Skeletal muscle satellite cell (primary cell): ENCODE measurements at regions not wholly inside any gene's neighbourhood (a gene's known extent, or its start where the extent isn't known, plus 50 kb on each side); places are given as distances from the start of the nearest gene placed in this dataset.
"Not testable (repeated sequence)": the region's sequence is repeated elsewhere in the genome, so short reads cannot be mapped to it uniquely, and the experiment has no call there.

Experiments
- H3K27me3 ChIP-seq: 2 replicates; pipeline ENCODE4 v1.7.0; 2013; ENCODE audit warnings: low read length; ENCODE audit not compliant: control insufficient read depth, insufficient read depth
- H3K36me3 ChIP-seq: 2 replicates; pipeline ENCODE4 v1.7.0; 2013; ENCODE audit warnings: mild to moderate bottlenecking, control low read depth, low read length; ENCODE audit not compliant: insufficient read depth
- H3K4me1 ChIP-seq: 2 replicates; pipeline ENCODE4 v1.7.0; 2013; ENCODE audit warnings: low read length; ENCODE audit not compliant: control insufficient read depth, insufficient read depth
- H3K4me2 ChIP-seq: 2 replicates; pipeline ENCODE4 v1.7.0; 2013; ENCODE audit warnings: mild to moderate bottlenecking, low read length
- H3K4me3 ChIP-seq: 2 replicates; pipeline ENCODE4 v1.7.0; 2013; ENCODE audit warnings: low read length
- H3K9ac ChIP-seq: 2 replicates; pipeline ENCODE4 v1.7.0; 2013; ENCODE audit warnings: mild to moderate bottlenecking, low read depth, low read length, moderate library complexity
- H3K9me3 ChIP-seq: replicated peaks from 2 replicates; pipeline ENCODE4 v1.7.0; 2013; ENCODE audit warnings: mild to moderate bottlenecking, control low read depth, low read length

DNA sequence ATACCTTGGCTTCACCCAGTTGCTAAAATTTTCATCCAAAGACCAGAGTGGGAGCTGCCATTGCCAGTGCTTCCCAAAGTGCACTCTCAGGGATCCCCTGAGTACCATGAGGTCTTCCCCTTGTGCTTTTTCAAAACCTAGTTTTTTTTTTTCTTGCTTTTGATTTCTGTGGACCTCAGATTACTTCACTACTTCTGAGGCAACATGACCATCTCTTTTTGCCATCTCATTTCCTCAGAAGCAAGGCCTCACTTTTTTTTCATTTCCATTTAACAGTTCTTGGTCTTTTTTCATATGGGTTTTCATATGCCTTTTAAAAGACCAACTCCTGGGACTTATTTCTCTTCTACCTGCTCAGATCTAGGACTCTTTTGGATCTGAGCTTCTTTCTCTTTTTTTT lies 64.1 kb upstream of the MMS22L start:
- Histone ChIP-seq H3K4me2 (no peak overlapping the region), H3K9me3 (no peaks in the 10 kb centered on the region), H3K36me3 (no peaks in the 10 kb centered on the region), H3K4me1 (no peaks in the 10 kb centered on the region), H3K27me3 (no peaks in the 10 kb centered on the region), H3K9ac (no peak overlapping the region), H3K4me3 (no peak overlapping the region)

DNA sequence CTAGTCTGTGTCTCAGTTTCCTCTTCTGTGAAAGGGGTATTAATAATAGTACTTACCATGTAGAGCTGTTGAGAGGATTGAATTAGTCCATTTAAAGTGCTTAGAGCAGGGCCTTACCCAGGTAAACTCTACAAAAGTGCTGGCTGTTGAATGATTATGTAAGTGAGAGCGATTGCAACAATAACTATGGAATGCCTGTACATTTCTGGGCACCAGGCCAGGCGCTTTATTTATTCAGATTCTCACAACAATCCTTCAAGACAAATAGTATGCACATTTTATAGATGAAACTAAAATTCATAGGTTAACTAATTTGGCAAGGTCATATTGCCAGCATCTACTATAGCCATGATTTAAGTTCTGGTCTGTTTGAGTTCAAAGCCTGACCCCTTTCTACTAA lies 78.3 kb upstream of the MMS22L start:
- Histone ChIP-seq H3K9ac (no peak overlapping the region), H3K36me3 (no peaks in the 10 kb centered on the region), H3K4me2 (no peak overlapping the region), H3K4me1 (no peaks in the 10 kb centered on the region), H3K27me3 (no peaks in the 10 kb centered on the region), H3K9me3 (no peaks in the 10 kb centered on the region), H3K4me3 (no peak overlapping the region)

DNA sequence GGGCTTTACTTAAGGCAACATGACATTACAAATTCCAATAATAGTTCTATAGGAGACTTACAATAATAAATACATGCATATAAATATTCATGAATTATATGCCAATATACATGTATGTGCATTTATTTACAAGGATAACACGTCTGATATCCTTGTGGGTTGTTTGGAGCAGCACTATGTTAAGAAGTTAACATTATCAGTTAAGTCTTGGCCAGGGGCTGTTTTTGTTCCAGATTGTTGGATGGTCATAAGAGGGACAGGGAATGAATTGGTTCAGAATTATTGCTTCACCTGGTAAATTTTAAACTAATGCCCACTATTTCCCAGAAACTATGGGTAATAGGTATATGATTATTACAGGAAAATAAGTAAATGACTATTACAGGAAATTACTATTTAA lies 81.3 kb upstream of the MMS22L start:
- Histone ChIP-seq H3K27me3 (no peaks in the 10 kb centered on the region), H3K36me3 (no peaks in the 10 kb centered on the region), H3K4me2 (no peak overlapping the region), H3K9me3 (no peaks in the 10 kb centered on the region), H3K4me1 (no peaks in the 10 kb centered on the region), H3K4me3 (no peak overlapping the region), H3K9ac (no peak overlapping the region)

DNA sequence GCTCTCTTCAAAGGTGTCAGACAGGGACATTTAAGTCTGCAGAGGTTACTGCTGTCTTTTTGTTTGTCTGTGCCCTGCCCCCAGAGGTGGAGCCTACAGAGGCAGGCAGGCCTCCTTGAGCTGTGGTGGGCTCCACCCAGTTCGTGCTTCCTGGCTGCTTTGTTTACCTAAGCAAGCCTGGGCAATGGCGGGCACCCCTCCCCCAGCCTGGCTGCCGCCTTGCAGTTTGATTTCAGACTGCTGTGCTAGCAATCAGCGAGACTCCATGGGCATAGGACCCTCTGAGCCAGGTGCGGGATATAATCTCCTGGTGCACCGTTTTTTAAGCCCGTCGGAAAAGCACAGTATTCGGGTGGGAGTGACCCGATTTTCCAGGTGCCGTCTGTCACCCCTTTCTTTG lies 99.1 kb upstream of the MMS22L start:
- not testable (repeated sequence) for H3K4me2 ChIP-seq, H3K4me3 ChIP-seq, H3K27me3 ChIP-seq, H3K9me3 ChIP-seq, H3K4me1 ChIP-seq, H3K36me3 ChIP-seq, H3K9ac ChIP-seq

DNA sequence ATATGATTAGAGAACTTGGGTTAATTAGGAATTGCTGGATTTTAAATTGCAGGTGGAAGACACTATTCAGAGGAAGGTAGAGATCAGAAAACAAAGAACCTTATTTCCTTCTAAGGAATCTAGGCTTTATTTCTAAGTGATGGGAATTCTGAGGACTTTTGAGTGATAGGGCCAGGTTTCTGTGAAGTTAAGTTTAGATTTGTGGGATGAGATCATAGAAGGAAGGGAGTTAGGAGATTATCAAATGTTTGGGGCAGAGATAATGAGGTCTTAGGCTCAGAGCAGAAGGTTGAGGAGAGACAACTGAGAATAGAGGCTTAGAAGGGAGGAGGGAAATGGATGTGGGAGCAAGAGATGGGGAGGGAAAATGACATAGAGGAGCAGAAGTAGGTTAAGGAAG lies 109.7 kb upstream of the MMS22L start:
- no peaks in the 10 kb centered on the region for H3K4me1 ChIP-seq
- H3K4me3 ChIP-seq, result no peak overlapping the region
- H3K9ac ChIP-seq, result no peak overlapping the region
- no peaks in the 10 kb centered on the region for H3K9me3 ChIP-seq
- no peak overlapping the region for H3K4me2 ChIP-seq
- peaks cover 13% of the 10 kb centered on the region for H3K27me3 ChIP-seq
- H3K36me3 ChIP-seq, result no peaks in the 10 kb centered on the region

DNA sequence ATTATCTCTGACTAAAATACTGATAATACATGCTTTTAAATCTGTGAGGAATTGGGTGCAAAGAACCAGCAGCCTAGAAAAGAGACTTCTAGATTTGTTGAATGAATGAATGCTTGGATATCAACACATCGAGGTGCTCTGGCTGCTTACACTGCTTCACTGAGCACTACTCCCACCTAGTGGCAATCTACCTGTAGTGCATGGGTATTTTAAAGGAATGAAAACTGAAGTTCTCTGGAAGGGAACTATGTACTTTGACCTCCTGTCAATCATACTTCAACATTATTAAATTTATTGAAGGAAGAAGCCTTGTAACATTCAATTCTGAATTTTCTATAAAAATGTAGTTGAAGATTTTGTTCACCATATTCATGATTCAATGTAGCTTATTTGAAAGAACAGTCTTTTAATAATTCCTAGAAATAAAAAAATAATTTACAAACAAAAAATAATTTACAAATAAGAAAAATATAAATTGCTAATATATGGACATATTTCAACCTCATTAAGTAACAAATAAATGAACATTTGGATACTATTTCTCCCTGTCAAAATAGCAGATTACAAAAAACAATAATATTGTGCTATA lies 111.2 kb upstream of the MMS22L start:
- Histone ChIP-seq H3K36me3 (no peaks in the 10 kb centered on the region), H3K4me3 (no peak overlapping the region), H3K9me3 (no peaks in the 10 kb centered on the region)

DNA sequence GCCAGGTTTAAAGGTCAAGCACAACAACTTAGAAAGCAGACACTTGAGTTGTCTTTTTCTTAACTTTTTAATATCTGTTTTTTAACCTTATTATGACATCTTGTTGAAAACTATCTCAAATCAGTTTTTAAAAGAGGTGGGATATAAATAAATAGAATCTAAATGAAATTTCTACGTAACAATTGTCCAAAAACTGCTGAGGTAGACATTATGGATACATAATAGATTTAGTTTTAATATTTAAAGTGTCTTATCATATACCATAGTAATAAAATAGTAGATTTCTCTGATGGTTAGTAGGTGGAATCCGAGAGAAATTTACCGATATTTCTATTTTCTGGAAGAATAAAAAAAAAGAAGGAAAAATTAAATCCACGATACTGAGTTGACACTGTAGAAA lies 113.9 kb upstream of the MMS22L start:
- Histone ChIP-seq H3K27me3 (peaks cover 6% of the 10 kb centered on the region), H3K36me3 (no peaks in the 10 kb centered on the region), H3K9ac (no peak overlapping the region), H3K4me2 (no peak overlapping the region), H3K4me1 (no peaks in the 10 kb centered on the region), H3K4me3 (no peak overlapping the region), H3K9me3 (no peaks in the 10 kb centered on the region)

More for the DNA sequence above, 111.2 kb upstream of the MMS22L start:
- Histone ChIP-seq H3K27me3 (peaks cover 13% of the 10 kb centered on the region), H3K9ac (no peak overlapping the region), H3K4me2 (no peak overlapping the region), H3K4me1 (no peaks in the 10 kb centered on the region)

DNA sequence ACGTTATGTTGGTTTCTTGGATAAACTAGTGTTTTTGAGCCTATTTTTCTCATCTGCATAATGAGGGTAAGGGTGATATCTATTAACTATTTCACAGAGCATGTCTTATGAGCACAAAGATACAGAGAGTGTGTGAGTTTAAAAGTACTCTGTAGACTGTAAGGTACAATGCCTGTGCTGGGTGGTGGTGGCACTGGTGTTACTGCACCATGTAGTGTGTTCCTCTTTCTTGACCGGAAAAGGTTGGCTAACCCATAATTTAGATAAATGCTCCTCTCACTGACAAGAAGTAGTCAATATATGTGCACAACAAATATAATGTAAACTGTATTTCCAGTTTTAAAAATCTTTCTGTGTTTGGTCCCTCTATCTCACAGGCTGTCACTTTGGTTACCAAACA lies 116.2 kb upstream of the MMS22L start:
- Histone ChIP-seq H3K27me3 (no peaks in the 10 kb centered on the region), H3K9ac (no peak overlapping the region), H3K36me3 (no peaks in the 10 kb centered on the region), H3K4me1 (no peaks in the 10 kb centered on the region), H3K4me2 (no peak overlapping the region), H3K4me3 (no peak overlapping the region), H3K9me3 (no peaks in the 10 kb centered on the region)

DNA sequence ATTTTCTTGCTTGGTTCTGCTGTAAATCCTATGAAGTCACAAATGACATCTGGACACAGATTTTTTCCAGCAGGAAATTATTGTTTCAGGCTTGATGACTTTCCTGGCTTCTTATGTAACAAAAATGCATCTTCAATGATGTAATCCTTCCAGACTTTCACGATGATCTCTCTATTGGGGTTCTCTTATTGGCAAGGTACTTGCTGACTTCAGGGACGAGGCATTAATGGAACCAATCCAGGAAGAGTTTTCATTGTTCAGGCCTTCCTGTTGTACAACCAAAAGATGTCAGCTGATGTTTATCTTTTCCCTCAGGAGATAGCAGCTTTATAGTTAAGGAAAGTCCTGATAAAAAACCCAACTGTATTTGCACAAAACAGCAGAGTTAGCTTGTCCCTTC lies 118.5 kb upstream of the MMS22L start:
- H3K27me3 ChIP-seq, result no peaks in the 10 kb centered on the region
- no peak overlapping the region for H3K4me2 ChIP-seq
- H3K4me3 ChIP-seq, result no peak overlapping the region
- no peaks in the 10 kb centered on the region for H3K36me3 ChIP-seq
- H3K9ac ChIP-seq, result no peak overlapping the region
- H3K9me3 ChIP-seq, result no peaks in the 10 kb centered on the region
- no peaks in the 10 kb centered on the region for H3K4me1 ChIP-seq

DNA sequence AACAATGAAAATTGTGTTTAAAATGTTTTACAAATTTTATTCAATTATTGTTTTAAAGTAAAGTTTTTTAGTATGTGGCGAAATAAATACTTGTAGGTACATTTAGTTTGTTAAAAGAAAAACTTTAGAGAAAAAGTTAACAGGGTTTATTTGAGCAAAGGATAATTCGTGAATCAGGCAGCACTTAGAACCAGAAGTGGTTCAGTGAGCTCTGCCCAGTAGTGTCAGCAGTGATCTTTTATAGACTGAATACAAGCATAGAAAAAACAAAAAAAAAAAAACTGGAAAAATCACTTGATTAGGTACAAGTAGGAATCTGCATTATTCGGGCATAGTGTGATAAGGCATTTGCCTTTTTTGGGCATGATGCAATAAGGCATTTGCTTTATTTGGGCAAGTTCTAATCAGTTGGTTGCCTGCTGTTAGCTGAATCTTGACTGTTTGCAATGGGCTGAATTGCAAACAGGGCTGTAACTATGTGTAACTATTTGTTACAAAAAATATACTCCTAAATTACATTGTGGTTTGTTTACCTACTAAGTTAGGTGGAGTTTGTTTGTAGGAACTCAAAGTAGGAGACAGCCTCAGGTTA lies 122.9 kb upstream of the MMS22L start:
- Histone ChIP-seq H3K36me3 (no peaks in the 10 kb centered on the region), H3K9ac (no peak overlapping the region), H3K4me3 (no peak overlapping the region), H3K27me3 (no peaks in the 10 kb centered on the region), H3K9me3 (no peaks in the 10 kb centered on the region), H3K4me2 (no peak overlapping the region), H3K4me1 (no peaks in the 10 kb centered on the region)

DNA sequence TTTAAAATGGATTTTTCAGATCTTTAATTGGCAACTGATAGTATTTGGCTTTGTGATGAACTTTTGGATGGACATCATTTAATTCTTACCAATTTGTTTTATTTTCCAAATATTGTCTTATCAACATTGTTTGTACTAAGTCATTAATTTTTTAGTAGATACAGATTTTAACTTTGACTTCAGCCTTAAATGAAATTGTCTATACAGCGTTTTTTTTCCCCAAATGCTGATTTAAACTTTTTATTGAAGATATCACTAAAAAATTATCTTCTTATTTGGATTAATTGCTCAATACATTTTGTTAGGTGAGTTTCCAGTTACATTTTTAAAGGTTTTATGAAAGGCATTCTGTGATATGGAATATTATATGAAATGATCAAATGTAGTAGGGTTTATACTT lies 123.6 kb upstream of the MMS22L start:
- Histone ChIP-seq H3K36me3 (no peaks in the 10 kb centered on the region), H3K27me3 (no peaks in the 10 kb centered on the region), H3K9ac (no peak overlapping the region), H3K4me1 (no peaks in the 10 kb centered on the region), H3K4me2 (no peak overlapping the region), H3K4me3 (no peak overlapping the region), H3K9me3 (no peaks in the 10 kb centered on the region)

DNA sequence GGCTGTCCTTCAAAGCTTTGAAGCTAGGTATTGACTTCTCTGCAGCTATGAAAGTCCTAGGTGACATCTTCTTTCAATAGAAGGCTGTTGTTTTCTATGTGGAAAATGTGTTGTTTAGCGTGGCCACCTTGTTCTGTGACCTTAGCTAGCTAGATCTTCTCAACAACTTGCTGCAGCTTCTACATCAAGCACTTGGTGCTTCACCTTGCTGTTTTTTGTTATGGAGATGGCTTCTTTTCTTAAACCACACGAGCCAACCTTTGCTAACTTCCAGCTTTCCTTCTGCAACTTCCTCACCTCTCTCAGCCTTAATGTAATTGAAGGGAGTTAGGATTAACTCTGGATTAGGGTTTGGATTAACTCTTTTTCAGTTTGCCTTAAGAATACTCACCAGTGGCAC lies 128.6 kb upstream of the MMS22L start:
- H3K9me3 ChIP-seq, result no peaks in the 10 kb centered on the region
- H3K27me3 ChIP-seq, result no peaks in the 10 kb centered on the region
- H3K4me1 ChIP-seq, result no peaks in the 10 kb centered on the region
- H3K4me3 ChIP-seq, result no peak overlapping the region
- no peak overlapping the region for H3K9ac ChIP-seq
- H3K4me2 ChIP-seq, result no peak overlapping the region
- no peaks in the 10 kb centered on the region for H3K36me3 ChIP-seq
